CD4-positive, alpha-beta T cell (primary cell): ENCODE measurements at regions not wholly inside any gene's neighbourhood (a gene's known extent, or its start where the extent isn't known, plus 50 kb on each side); places are given as distances from the start of the nearest gene placed in this dataset.
"Not testable (repeated sequence)": the region's sequence is repeated elsewhere in the genome, so short reads cannot be mapped to it uniquely, and the experiment has no call there.

Source experiments
- ATAC-seq: fragments of 200-7000 bp; cut with Tn5 transposase; one replicate; pipeline ENCODE4 v1.10.0; 2022; ENCODE audit warnings: mild to moderate bottlenecking; ENCODE audit not compliant: poor library complexity
- CTCF ChIA-PET: fragments of 350-600 bp; sonication (Branson Sonifier 250); formaldehyde crosslinking; loops from one replicate; lab custom pipeline; 2021; ENCODE audit warnings: antibody characterized with exemption, inconsistent platforms; lab: Charles Lee
- POLR2A ChIA-PET: fragments of 350-600 bp; sonication (Branson Sonifier 250); formaldehyde crosslinking; loops from one replicate; lab custom pipeline; 2021; ENCODE audit warnings: antibody characterized with exemption, inconsistent platforms; lab: Charles Lee
- DNase-seq, 14 experiments: peaks; one replicate each; pipeline ENCODE4 v3.0.0-alpha.2; 2013 to 2020; ENCODE audit warnings: mixed read lengths in 2 of 14
- H3K27ac ChIP-seq, 2 donors: one replicate each; pipeline versions ENCODE4 v1.5.1 to v1.7.0; 2013; ENCODE audit warnings: low read length in 2 of 2, low read depth in 1 of 2, mild to moderate bottlenecking in 1 of 2
- H3K27me3 ChIP-seq, 2 experiments: 1 replicate in 1 of 2; 2 replicates in 1 of 2; pipeline versions ENCODE4 v1.6.1 to v1.7.0; 2013; ENCODE audit warnings: low read length in 2 of 2, control low read depth in 1 of 2, mild to moderate bottlenecking in 1 of 2, moderate library complexity in 1 of 2; ENCODE audit not compliant: insufficient read depth in 2 of 2, control insufficient read depth in 1 of 2
- H3K36me3 ChIP-seq: one replicate; pipeline ENCODE4 v1.6.1; 2013; ENCODE audit warnings: low read length, control low read depth; ENCODE audit not compliant: insufficient read depth
- H3K4me1 ChIP-seq: one replicate; pipeline ENCODE4 v1.6.1; 2013; ENCODE audit warnings: low read length, control low read depth; ENCODE audit not compliant: insufficient read depth
- H3K4me3 ChIP-seq: one replicate; pipeline ENCODE4 v1.5.1; 2013; ENCODE audit warnings: mild to moderate bottlenecking, low read length, moderate library complexity
- H3K9me3 ChIP-seq, 2 experiments: 1 replicate in 1 of 2; 2 replicates in 1 of 2; pipeline versions ENCODE4 v1.6.1 to v1.7.0; 2013; ENCODE audit warnings: low read length in 2 of 2, mild to moderate bottlenecking in 2 of 2, control low read depth in 1 of 2, moderate library complexity in 1 of 2; ENCODE audit not compliant: control insufficient read depth in 1 of 2, insufficient read depth in 1 of 2
- H3K27ac Mint-ChIP-seq: one replicate; pipeline ENCODE4 v1.8.0; 2020; ENCODE audit warnings: mixed read lengths
- H3K27me3 Mint-ChIP-seq: one replicate; pipeline ENCODE4 v1.8.0; 2021; ENCODE audit warnings: mixed read lengths
- H3K36me3 Mint-ChIP-seq: one replicate; pipeline ENCODE4 v1.8.0; 2021; ENCODE audit warnings: low read depth, mixed read lengths
- H3K4me1 Mint-ChIP-seq: one replicate; pipeline ENCODE4 v1.8.0; 2021; ENCODE audit warnings: low read depth, mixed read lengths
- H3K4me3 Mint-ChIP-seq: one replicate; pipeline ENCODE4 v1.8.0; 2020; ENCODE audit warnings: mild to moderate bottlenecking, mixed read lengths
- H3K9me3 Mint-ChIP-seq: one replicate; pipeline ENCODE4 v1.8.0; 2020; ENCODE audit warnings: mixed read lengths
- CTCF ChIP-seq: fragments of 200-600 bp; IDR thresholded peaks from one replicate; pipeline ENCODE4 v1.8.0; 2022; ENCODE audit warnings: antibody characterized with exemption, mild to moderate bottlenecking
- intact Hi-C, 2 experiments: fragments of 100-400 bp; cut with DNase I in 1 of 2; cut with micrococcal nuclease in 1 of 2; formaldehyde crosslinking; loops; one replicate each; pipeline versions ENCODE4 v1.15.1 to v1.9.0; 2023 to 2025; cut with DNase I, micrococcal nuclease

DNA sequence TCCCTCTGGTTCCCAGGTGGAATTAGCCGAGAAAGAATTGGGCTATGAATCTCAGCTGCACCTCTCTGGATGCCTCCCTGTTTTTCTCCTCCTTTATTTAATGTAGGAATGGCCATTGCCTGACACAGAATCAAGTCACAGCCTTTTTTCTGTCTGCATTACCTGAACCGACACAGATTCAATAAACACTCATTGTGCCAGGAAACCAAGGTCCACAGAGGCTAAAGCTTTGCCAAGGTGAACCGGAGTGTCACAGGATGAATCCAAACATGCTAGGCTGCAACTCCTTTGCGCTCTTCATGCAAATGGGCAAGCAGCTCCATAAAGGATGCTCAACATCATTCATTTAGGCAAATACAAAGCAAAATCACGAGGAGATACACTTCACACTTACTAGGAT, 199.8 kb upstream of the AGTR2 start:
- peaks cover 0 to 16% of the 10 kb centered on the region in 2 experiments for H3K9me3 ChIP-seq
- H3K4me1 ChIP-seq: no peaks in the 10 kb centered on the region
- intact Hi-C loops: no loop called here
- no peaks in the 10 kb centered on the region for H3K36me3 Mint-ChIP-seq
- no peak for DNase-seq
- peaks cover 0 to 4% of the 10 kb centered on the region in 2 experiments for H3K27me3 ChIP-seq
- ATAC-seq: no peak
- no peak for TF ChIP-seq CTCF
- no peaks in the 10 kb centered on the region for H3K4me1 Mint-ChIP-seq
- no peak overlapping the region for H3K4me3 Mint-ChIP-seq
- CTCF ChIA-PET: no interaction called here
- H3K27ac Mint-ChIP-seq: no peak overlapping the region
- POLR2A ChIA-PET: no interaction called here
- H3K4me3 ChIP-seq: no peak overlapping the region
- no peaks in the 10 kb centered on the region for H3K27me3 Mint-ChIP-seq
- no peak overlapping the region for H3K27ac ChIP-seq
- peaks cover 2% of the 10 kb centered on the region for H3K9me3 Mint-ChIP-seq
- H3K36me3 ChIP-seq: no peaks in the 10 kb centered on the region

- Mint-ChIP-seq H3K4me1 (no peaks in the 10 kb centered on the region), H3K9me3 (peaks cover 2% of the 10 kb centered on the region), H3K27me3 (no peaks in the 10 kb centered on the region), H3K27ac (no peak overlapping the region), H3K36me3 (no peaks in the 10 kb centered on the region), H3K4me3 (no peak overlapping the region)
- DNase-seq: no peak
- no peaks in the 10 kb centered on the region for H3K4me1 ChIP-seq
- peaks cover 0 to 4% of the 10 kb centered on the region in 2 experiments for H3K27me3 ChIP-seq
- ChIA-PET CTCF (no interaction called here), POLR2A (no interaction called here)
- no peak for ATAC-seq
- H3K9me3 ChIP-seq: peaks cover 0 to 16% of the 10 kb centered on the region in 2 experiments
- H3K27ac ChIP-seq: no peak overlapping the region
- no peak overlapping the region for H3K4me3 ChIP-seq
- intact Hi-C loops: no loop called here
- TF ChIP-seq CTCF: no peak
- H3K36me3 ChIP-seq: no peaks in the 10 kb centered on the region
Measured at GRCh38 chrX:115972717-115973116, 197.8 kb upstream of the AGTR2 start.

DNA sequence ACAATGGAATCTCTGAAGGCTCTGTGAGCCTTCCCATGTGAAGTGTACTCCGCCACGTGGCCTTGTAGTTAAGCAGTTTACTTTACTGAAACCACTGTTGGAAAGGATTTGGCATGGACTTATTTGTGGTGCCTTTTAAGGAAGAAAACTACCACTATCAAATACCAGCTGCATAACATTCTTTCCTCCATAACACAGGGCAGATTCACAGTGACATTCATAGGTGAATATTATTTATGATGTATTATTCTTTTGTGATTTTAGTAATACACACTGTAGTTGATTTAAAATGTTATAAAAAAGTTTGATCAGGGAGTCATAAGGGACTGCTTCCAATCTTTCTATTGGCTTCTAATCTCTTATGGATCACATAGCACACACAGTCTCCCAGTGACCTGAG, 192.5 kb upstream of the AGTR2 start:
- CTCF ChIA-PET: no interaction called here

DNA sequence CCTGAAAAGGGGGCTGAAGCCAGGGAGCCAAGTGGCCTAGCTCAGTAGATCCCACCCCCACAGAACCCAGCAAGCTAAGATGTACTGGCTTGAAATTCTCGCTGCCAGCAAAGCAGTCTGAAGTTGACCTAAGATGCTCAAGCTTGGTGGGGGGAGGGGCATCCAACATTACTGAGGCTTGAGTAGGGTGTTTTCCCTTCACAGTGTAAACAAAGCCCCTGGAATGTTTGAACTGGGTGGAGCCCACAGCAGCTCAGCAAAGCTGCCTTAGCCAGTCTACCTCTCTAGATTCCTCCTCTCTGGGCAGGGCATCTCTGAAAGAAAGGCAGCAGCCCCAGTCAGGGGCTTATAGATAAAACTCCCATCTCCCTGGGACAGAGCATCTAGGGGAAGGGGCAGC, 187.4 kb upstream of the AGTR2 start:
- H3K27me3 ChIP-seq: not testable (repeated sequence)

More for the DNA sequence above, 192.5 kb upstream of the AGTR2 start:
- H3K4me1 Mint-ChIP-seq: no peaks in the 10 kb centered on the region
- no peak overlapping the region for H3K4me3 Mint-ChIP-seq
- no peak overlapping the region for H3K4me3 ChIP-seq
- no peaks in the 10 kb centered on the region for H3K36me3 ChIP-seq
- DNase-seq (no peak), ATAC-seq (no peak)
- H3K4me1 ChIP-seq: no peaks in the 10 kb centered on the region
- H3K27me3 Mint-ChIP-seq: no peaks in the 10 kb centered on the region
- H3K27ac Mint-ChIP-seq: no peak overlapping the region
- no peaks in the 10 kb centered on the region for H3K27me3 ChIP-seq
- intact Hi-C loops: no loop called here
- peaks cover 0 to 6% of the 10 kb centered on the region in 2 experiments for H3K9me3 ChIP-seq
- H3K36me3 Mint-ChIP-seq: no peaks in the 10 kb centered on the region
- H3K9me3 Mint-ChIP-seq: peaks cover 2% of the 10 kb centered on the region
- TF ChIP-seq CTCF: no peak
- POLR2A ChIA-PET: no interaction called here
- no peak overlapping the region for H3K27ac ChIP-seq

GRCh38 chrX:115987464-115987863, 183.1 kb upstream of the AGTR2 start:
- POLR2A ChIA-PET, CTCF ChIA-PET: not testable (repeated sequence)

More for the DNA sequence above, 187.4 kb upstream of the AGTR2 start:
- ATAC-seq, H3K36me3 ChIP-seq, H3K27ac ChIP-seq, CTCF ChIA-PET, H3K27ac Mint-ChIP-seq, H3K4me1 Mint-ChIP-seq, H3K36me3 Mint-ChIP-seq, POLR2A ChIA-PET, H3K4me3 ChIP-seq, H3K4me1 ChIP-seq, DNase-seq, H3K9me3 Mint-ChIP-seq, H3K9me3 ChIP-seq, H3K4me3 Mint-ChIP-seq, intact Hi-C loops, H3K27me3 Mint-ChIP-seq: not testable (repeated sequence)

More at GRCh38 chrX:115987464-115987863, 183.1 kb upstream of the AGTR2 start:
- intact Hi-C loops, H3K4me3 Mint-ChIP-seq, H3K36me3 ChIP-seq, H3K4me3 ChIP-seq, ATAC-seq, H3K27me3 Mint-ChIP-seq, H3K27me3 ChIP-seq, H3K9me3 Mint-ChIP-seq, H3K4me1 Mint-ChIP-seq, H3K9me3 ChIP-seq, H3K4me1 ChIP-seq, DNase-seq, H3K27ac ChIP-seq, H3K27ac Mint-ChIP-seq, H3K36me3 Mint-ChIP-seq: not testable (repeated sequence)
